Fibroblast of pulmonary artery (primary cell): ENCODE measurements at regions not wholly inside any gene's neighbourhood (a gene's known extent, or its start where the extent isn't known, plus 50 kb on each side); places are given as distances from the start of the nearest gene placed in this dataset.

Experiments used
- DNase-seq: peaks from one replicate; pipeline ENCODE4 v3.0.0-alpha.2; 2010; ENCODE audit warnings: low read depth
- H3K4me3 ChIP-seq: replicated peaks from 2 replicates; pipeline ENCODE4 v1.5.1; 2011; ENCODE audit warnings: low read depth, mild to moderate bottlenecking, control low read depth, low read length, moderate library complexity
- CTCF ChIP-seq: IDR thresholded peaks from 2 replicates; pipeline ENCODE4 v1.5.1; 2011; ENCODE audit warnings: mild to moderate bottlenecking, control low read depth, low read length, inconsistent platforms; ENCODE audit errors: missing control alignments

- DNase-seq, result no peak
- TF ChIP-seq CTCF, result no peak
- H3K4me3 ChIP-seq, result no peak overlapping the region
Observed at GRCh38 chr3:5035113-5035512, 55.9 kb downstream of the BHLHE40 start.

GRCh38 chr3:5035692-5036391, 56.6 kb downstream of the BHLHE40 start:
- no peak for DNase-seq
- no peak overlapping the region for H3K4me3 ChIP-seq
- no peak for TF ChIP-seq CTCF

- no peak for TF ChIP-seq CTCF
- no peak overlapping the region for H3K4me3 ChIP-seq
- no peak for DNase-seq
Observed at GRCh38 chr3:5036392-5036766, 57.1 kb downstream of the BHLHE40 start.

GRCh38 chr3:5036858-5037257, 57.6 kb downstream of the BHLHE40 start:
- DNase-seq, result no peak
- no peak for TF ChIP-seq CTCF
- H3K4me3 ChIP-seq, result no peak overlapping the region

GRCh38 chr3:5039585-5039984, 60.3 kb downstream of the BHLHE40 start:
- no peak for TF ChIP-seq CTCF
- DNase-seq, result no peak
- H3K4me3 ChIP-seq, result no peak overlapping the region

GRCh38 chr3:5041315-5041714, 62.1 kb downstream of the BHLHE40 start:
- no peak overlapping the region for H3K4me3 ChIP-seq
- TF ChIP-seq CTCF, result no peak
- no peak for DNase-seq

GRCh38 chr3:5045961-5046360, 66.7 kb downstream of the BHLHE40 start:
- DNase-seq, result no peak
- no peak for TF ChIP-seq CTCF
- no peak overlapping the region for H3K4me3 ChIP-seq
